ENCODE measurements at regions not wholly inside any gene's neighbourhood (a gene's known extent, or its start where the extent isn't known, plus 50 kb on each side); places are given as distances from the start of the nearest gene placed in this dataset.

DNA sequence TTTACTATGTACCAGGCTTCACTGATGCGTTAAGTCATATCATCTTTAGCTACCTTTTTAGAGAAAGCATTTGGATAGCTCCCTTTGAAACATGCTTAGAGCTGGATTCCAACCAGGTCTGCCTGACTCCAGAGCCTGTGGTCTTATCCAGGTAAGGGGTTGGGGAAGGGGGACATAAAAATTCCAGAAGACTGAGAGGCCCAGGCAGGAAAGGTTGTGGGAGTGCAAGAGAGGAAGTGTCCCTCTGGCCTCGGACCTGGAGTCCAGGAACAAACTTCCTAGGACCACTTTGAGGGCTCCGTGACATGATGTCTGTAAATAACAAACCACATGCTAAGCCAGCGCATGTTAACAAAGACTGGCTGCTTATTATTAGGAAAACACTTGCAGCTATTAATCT, 163.0 kb upstream of the KCNG1 start:
- TF ChIP-seq SIN3A (IDR thresholded peaks at IDR 0.05; ENCODE audit: borderline replicate concordance, low read depth, low read length) (no peak), MXI1 (IDR thresholded peaks at IDR 0.05; ENCODE audit: low read depth, low read length) (no peak)
- TF ChIP-seq, protein P1, sequence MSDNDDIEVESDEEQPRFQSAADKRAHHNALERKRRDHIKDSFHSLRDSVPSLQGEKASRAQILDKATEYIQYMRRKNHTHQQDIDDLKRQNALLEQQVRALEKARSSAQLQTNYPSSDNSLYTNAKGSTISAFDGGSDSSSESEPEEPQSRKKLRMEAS (IDR thresholded peaks at IDR 0.05; ENCODE audit: low read depth) = no peak
- TF ChIP-seq, protein P2, sequence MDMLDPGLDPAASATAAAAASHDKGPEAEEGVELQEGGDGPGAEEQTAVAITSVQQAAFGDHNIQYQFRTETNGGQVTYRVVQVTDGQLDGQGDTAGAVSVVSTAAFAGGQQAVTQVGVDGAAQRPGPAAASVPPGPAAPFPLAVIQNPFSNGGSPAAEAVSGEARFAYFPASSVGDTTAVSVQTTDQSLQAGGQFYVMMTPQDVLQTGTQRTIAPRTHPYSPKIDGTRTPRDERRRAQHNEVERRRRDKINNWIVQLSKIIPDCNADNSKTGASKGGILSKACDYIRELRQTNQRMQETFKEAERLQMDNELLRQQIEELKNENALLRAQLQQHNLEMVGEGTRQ (IDR thresholded peaks at IDR 0.05; ENCODE audit: borderline replicate concordance, low read depth, low read length) = no peak
- TF ChIP-seq, protein P3, sequence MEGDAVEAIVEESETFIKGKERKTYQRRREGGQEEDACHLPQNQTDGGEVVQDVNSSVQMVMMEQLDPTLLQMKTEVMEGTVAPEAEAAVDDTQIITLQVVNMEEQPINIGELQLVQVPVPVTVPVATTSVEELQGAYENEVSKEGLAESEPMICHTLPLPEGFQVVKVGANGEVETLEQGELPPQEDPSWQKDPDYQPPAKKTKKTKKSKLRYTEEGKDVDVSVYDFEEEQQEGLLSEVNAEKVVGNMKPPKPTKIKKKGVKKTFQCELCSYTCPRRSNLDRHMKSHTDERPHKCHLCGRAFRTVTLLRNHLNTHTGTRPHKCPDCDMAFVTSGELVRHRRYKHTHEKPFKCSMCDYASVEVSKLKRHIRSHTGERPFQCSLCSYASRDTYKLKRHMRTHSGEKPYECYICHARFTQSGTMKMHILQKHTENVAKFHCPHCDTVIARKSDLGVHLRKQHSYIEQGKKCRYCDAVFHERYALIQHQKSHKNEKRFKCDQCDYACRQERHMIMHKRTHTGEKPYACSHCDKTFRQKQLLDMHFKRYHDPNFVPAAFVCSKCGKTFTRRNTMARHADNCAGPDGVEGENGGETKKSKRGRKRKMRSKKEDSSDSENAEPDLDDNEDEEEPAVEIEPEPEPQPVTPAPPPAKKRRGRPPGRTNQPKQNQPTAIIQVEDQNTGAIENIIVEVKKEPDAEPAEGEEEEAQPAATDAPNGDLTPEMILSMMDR (IDR thresholded peaks at IDR 0.05) = no peak

Data from SK-N-SH (cell line).